Kasumi-1 (cell line): ENCODE measurements at regions not wholly inside any gene's neighbourhood (a gene's known extent, or its start where the extent isn't known, plus 50 kb on each side); places are given as distances from the start of the nearest gene placed in this dataset.

Experiments
- DNase-seq, 2 experiments: peaks; one replicate each; lab custom pipeline; 2025; lab: John Stamatoyannopoulos, UW

- no peak for DNase-seq
These were observed 550.7 kb downstream of the RNF144A start for GRCh38 chr2:7467782-7468447.

- DNase-seq = no peak
These were observed 551.2 kb downstream of the RNF144A start for GRCh38 chr2:7468448-7468828.

- DNase-seq = no peak
These were observed 551.7 kb downstream of the RNF144A start for GRCh38 chr2:7468955-7469354.

- DNase-seq = no peak
These were observed 554.0 kb downstream of the RNF144A start for GRCh38 chr2:7471185-7471584.

- DNase-seq = no peak
These were observed 555.3 kb downstream of the RNF144A start for GRCh38 chr2:7472465-7472864.

GRCh38 chr2:7473135-7473771 is 556.0 kb downstream of the RNF144A start:
- no peak for DNase-seq

GRCh38 chr2:7476371-7476770 is 559.2 kb downstream of the RNF144A start:
- no peak for DNase-seq

GRCh38 chr2:7479603-7480002 is 562.4 kb downstream of the RNF144A start:
- no peak for DNase-seq

- no peak for DNase-seq
These were observed 563.2 kb downstream of the RNF144A start for GRCh38 chr2:7480431-7480830.

GRCh38 chr2:7490672-7491071 is 573.5 kb downstream of the RNF144A start:
- DNase-seq = no peak

GRCh38 chr2:7492719-7493118 is 575.5 kb downstream of the RNF144A start:
- DNase-seq = no peak

GRCh38 chr2:7497178-7497577 is 580.0 kb downstream of the RNF144A start:
- DNase-seq = no peak

- no peak for DNase-seq
These were observed 581.8 kb downstream of the RNF144A start for GRCh38 chr2:7499018-7499417.

- DNase-seq = no peak
These were observed 585.1 kb downstream of the RNF144A start for GRCh38 chr2:7502336-7502735.

- no peak for DNase-seq
These were observed 591.2 kb downstream of the RNF144A start for GRCh38 chr2:7508296-7508943.

- no peak for DNase-seq
These were observed 593.1 kb downstream of the RNF144A start for GRCh38 chr2:7510353-7510752.

- no peak for DNase-seq
These were observed 596.6 kb downstream of the RNF144A start for GRCh38 chr2:7513834-7514233.

- DNase-seq = no peak
These were observed 598.1 kb downstream of the RNF144A start for GRCh38 chr2:7515327-7515726.

- DNase-seq = no peak
These were observed 599.4 kb downstream of the RNF144A start for GRCh38 chr2:7516484-7517063.

- no peak for DNase-seq
These were observed 599.9 kb downstream of the RNF144A start for GRCh38 chr2:7517088-7517487.

- no peak for DNase-seq
These were observed 600.6 kb downstream of the RNF144A start for GRCh38 chr2:7517851-7518250.

- DNase-seq = no peak
These were observed 606.4 kb downstream of the RNF144A start for GRCh38 chr2:7523481-7524120.

GRCh38 chr2:7524195-7524594 is 607.0 kb downstream of the RNF144A start:
- DNase-seq = no peak
